HL-60 (cell line): ENCODE measurements at regions not wholly inside any gene's neighbourhood (a gene's known extent, or its start where the extent isn't known, plus 50 kb on each side); places are given as distances from the start of the nearest gene placed in this dataset.

Experiments
- POLR2AphosphoS5 ChIP-seq: IDR thresholded peaks from 2 replicates; pipeline ENCODE4 v1.6.1; 2012; ENCODE audit warnings: low read depth
- TF ChIP-seq, protein P1 (sequence below): IDR thresholded peaks from one replicate; pipeline ENCODE4 v1.5.1; 2011; ENCODE audit warnings: low read length, control low read depth, inconsistent platforms; ENCODE audit not compliant: insufficient read depth
- TF ChIP-seq, protein P2 (sequence below): IDR thresholded peaks from 2 replicates; pipeline ENCODE4 v1.6.1; 2012; ENCODE audit warnings: low read depth; ENCODE audit not compliant: insufficient replicate concordance

DNA sequence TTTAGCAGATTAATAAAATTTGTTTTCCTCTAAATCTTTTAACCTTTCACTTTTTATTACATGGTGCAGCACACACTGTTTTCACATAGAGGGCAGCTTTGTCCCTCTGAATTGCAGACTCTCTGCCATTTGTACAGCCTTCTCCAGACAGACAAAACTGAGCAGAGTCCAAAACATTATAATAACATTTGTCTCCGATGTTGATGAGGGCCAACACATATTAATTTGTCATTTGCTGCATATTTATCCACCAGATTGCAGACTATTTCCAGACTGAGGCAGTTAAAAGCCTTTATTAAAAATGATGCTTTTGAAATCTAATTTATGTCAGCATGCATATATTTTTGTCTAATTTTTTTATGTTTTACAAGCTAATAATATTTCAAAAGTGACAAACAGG is 1251.9 kb upstream of the SLC10A2 start:
- TF ChIP-seq, protein P1, sequence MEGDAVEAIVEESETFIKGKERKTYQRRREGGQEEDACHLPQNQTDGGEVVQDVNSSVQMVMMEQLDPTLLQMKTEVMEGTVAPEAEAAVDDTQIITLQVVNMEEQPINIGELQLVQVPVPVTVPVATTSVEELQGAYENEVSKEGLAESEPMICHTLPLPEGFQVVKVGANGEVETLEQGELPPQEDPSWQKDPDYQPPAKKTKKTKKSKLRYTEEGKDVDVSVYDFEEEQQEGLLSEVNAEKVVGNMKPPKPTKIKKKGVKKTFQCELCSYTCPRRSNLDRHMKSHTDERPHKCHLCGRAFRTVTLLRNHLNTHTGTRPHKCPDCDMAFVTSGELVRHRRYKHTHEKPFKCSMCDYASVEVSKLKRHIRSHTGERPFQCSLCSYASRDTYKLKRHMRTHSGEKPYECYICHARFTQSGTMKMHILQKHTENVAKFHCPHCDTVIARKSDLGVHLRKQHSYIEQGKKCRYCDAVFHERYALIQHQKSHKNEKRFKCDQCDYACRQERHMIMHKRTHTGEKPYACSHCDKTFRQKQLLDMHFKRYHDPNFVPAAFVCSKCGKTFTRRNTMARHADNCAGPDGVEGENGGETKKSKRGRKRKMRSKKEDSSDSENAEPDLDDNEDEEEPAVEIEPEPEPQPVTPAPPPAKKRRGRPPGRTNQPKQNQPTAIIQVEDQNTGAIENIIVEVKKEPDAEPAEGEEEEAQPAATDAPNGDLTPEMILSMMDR, result no peak
- TF ChIP-seq POLR2AphosphoS5, result no peak
- TF ChIP-seq, protein P2, sequence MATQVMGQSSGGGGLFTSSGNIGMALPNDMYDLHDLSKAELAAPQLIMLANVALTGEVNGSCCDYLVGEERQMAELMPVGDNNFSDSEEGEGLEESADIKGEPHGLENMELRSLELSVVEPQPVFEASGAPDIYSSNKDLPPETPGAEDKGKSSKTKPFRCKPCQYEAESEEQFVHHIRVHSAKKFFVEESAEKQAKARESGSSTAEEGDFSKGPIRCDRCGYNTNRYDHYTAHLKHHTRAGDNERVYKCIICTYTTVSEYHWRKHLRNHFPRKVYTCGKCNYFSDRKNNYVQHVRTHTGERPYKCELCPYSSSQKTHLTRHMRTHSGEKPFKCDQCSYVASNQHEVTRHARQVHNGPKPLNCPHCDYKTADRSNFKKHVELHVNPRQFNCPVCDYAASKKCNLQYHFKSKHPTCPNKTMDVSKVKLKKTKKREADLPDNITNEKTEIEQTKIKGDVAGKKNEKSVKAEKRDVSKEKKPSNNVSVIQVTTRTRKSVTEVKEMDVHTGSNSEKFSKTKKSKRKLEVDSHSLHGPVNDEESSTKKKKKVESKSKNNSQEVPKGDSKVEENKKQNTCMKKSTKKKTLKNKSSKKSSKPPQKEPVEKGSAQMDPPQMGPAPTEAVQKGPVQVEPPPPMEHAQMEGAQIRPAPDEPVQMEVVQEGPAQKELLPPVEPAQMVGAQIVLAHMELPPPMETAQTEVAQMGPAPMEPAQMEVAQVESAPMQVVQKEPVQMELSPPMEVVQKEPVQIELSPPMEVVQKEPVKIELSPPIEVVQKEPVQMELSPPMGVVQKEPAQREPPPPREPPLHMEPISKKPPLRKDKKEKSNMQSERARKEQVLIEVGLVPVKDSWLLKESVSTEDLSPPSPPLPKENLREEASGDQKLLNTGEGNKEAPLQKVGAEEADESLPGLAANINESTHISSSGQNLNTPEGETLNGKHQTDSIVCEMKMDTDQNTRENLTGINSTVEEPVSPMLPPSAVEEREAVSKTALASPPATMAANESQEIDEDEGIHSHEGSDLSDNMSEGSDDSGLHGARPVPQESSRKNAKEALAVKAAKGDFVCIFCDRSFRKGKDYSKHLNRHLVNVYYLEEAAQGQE, result no peak
